Stimulated activated effector memory CD8-positive, alpha-beta T cell treated with anti-CD3 and anti-CD28 coated beads, Interleukin-12 subunit alpha, Interleukin-12 subunit beta, amount 100 ng/mL, for 72 hours (primary cell): ENCODE measurements at regions not wholly inside any gene's neighbourhood (a gene's known extent, or its start where the extent isn't known, plus 50 kb on each side); places are given as distances from the start of the nearest gene placed in this dataset.

Source experiments
- ATAC-seq: fragments of 150-1000 bp; cut with Tn5 transposase; 2 replicates; pipeline ENCODE4 v1.10.0; 2021
- DNase-seq, 2 donors: peaks; one replicate each; pipeline ENCODE4 v3.0.0; 2021 to 2022; ENCODE audit warnings: low spot score in 2 of 2
- H3K27ac Mint-ChIP-seq: one replicate; pipeline ENCODE4 v1.8.0; 2022; ENCODE audit warnings: mild to moderate bottlenecking, mixed read lengths
- H3K36me3 Mint-ChIP-seq: one replicate; pipeline ENCODE4 v1.8.0; 2022; ENCODE audit warnings: mild to moderate bottlenecking, mixed read lengths
- H3K4me1 Mint-ChIP-seq: one replicate; pipeline ENCODE4 v1.8.0; 2022; ENCODE audit warnings: mixed read lengths
- H3K4me3 Mint-ChIP-seq: one replicate; pipeline ENCODE4 v1.8.0; 2022; ENCODE audit warnings: mild to moderate bottlenecking, mixed read lengths
- H3K9me3 Mint-ChIP-seq: one replicate; pipeline ENCODE4 v1.8.0; 2022; ENCODE audit warnings: mixed read lengths

- no peaks in the 10 kb centered on the region for H3K36me3 Mint-ChIP-seq
- no peak for DNase-seq
- peaks cover 3% of the 10 kb centered on the region for H3K9me3 Mint-ChIP-seq
- ATAC-seq, result no peak
- H3K4me3 Mint-ChIP-seq, result no peak overlapping the region
- no peak overlapping the region for H3K27ac Mint-ChIP-seq
- H3K4me1 Mint-ChIP-seq, result no peaks in the 10 kb centered on the region
These were observed 258.9 kb upstream of the TNP1 start for GRCh38 chr2:217118559-217119284.

GRCh38 chr2:217117523-217117922, 257.7 kb upstream of the TNP1 start:
- DNase-seq, result no peak
- Mint-ChIP-seq H3K4me1 (no peaks in the 10 kb centered on the region), H3K36me3 (no peaks in the 10 kb centered on the region), H3K4me3 (no peak overlapping the region), H3K9me3 (peaks cover 3% of the 10 kb centered on the region), H3K27ac (no peak overlapping the region)
- ATAC-seq, result no peak

GRCh38 chr2:217116610-217117009, 256.7 kb upstream of the TNP1 start:
- no peaks in the 10 kb centered on the region for H3K36me3 Mint-ChIP-seq
- DNase-seq (no peak), ATAC-seq (no peak)
- H3K9me3 Mint-ChIP-seq, result peaks cover 3% of the 10 kb centered on the region
- H3K27ac Mint-ChIP-seq, result no peak overlapping the region
- H3K4me3 Mint-ChIP-seq, result no peak overlapping the region
- no peaks in the 10 kb centered on the region for H3K4me1 Mint-ChIP-seq

GRCh38 chr2:217114117-217114516, 254.3 kb upstream of the TNP1 start:
- H3K36me3 Mint-ChIP-seq, result no peaks in the 10 kb centered on the region
- H3K4me1 Mint-ChIP-seq, result no peaks in the 10 kb centered on the region
- DNase-seq (peak in 1 of 2 donors; percentile 18), ATAC-seq (no peak)
- H3K4me3 Mint-ChIP-seq, result no peak overlapping the region
- peaks cover 2% of the 10 kb centered on the region for H3K9me3 Mint-ChIP-seq
- no peak overlapping the region for H3K27ac Mint-ChIP-seq

- peaks cover 2% of the 10 kb centered on the region for H3K9me3 Mint-ChIP-seq
- ATAC-seq, result no peak
- peak in 1 of 2 donors; percentile 13 for DNase-seq
- no peak overlapping the region for H3K4me3 Mint-ChIP-seq
- H3K36me3 Mint-ChIP-seq, result no peaks in the 10 kb centered on the region
- no peaks in the 10 kb centered on the region for H3K4me1 Mint-ChIP-seq
- H3K27ac Mint-ChIP-seq, result no peak overlapping the region
These were observed 253.6 kb upstream of the TNP1 start for GRCh38 chr2:217113491-217113890.

- H3K4me1 Mint-ChIP-seq, result no peaks in the 10 kb centered on the region
- H3K9me3 Mint-ChIP-seq, result peaks cover 5% of the 10 kb centered on the region
- no peaks in the 10 kb centered on the region for H3K36me3 Mint-ChIP-seq
- H3K4me3 Mint-ChIP-seq, result no peak overlapping the region
- H3K27ac Mint-ChIP-seq, result no peak overlapping the region
- DNase-seq (peak in 1 of 2 donors; percentile 12), ATAC-seq (no peak)
These were observed 250.7 kb upstream of the TNP1 start for GRCh38 chr2:217110550-217110949.

GRCh38 chr2:217108575-217109027, 248.7 kb upstream of the TNP1 start:
- H3K4me1 Mint-ChIP-seq, result no peaks in the 10 kb centered on the region
- no peak for ATAC-seq
- no peak overlapping the region for H3K27ac Mint-ChIP-seq
- H3K9me3 Mint-ChIP-seq, result peaks cover 5% of the 10 kb centered on the region
- H3K36me3 Mint-ChIP-seq, result no peaks in the 10 kb centered on the region
- peak in 1 of 2 donors; percentile 13 for DNase-seq
- no peak overlapping the region for H3K4me3 Mint-ChIP-seq

GRCh38 chr2:217108086-217108485, 248.2 kb upstream of the TNP1 start:
- Mint-ChIP-seq H3K36me3 (no peaks in the 10 kb centered on the region), H3K4me1 (no peaks in the 10 kb centered on the region), H3K27ac (no peak overlapping the region), H3K4me3 (no peak overlapping the region), H3K9me3 (peaks cover 5% of the 10 kb centered on the region)
- DNase-seq, result peak in 1 of 2 donors; percentile 7
- ATAC-seq, result no peak

GRCh38 chr2:217107480-217107879, 247.6 kb upstream of the TNP1 start:
- Mint-ChIP-seq H3K9me3 (peaks cover 5% of the 10 kb centered on the region), H3K4me3 (no peak overlapping the region), H3K27ac (no peak overlapping the region), H3K4me1 (no peaks in the 10 kb centered on the region), H3K36me3 (no peaks in the 10 kb centered on the region)
- DNase-seq (no peak), ATAC-seq (no peak)

GRCh38 chr2:217106650-217107014, 246.8 kb upstream of the TNP1 start:
- peaks cover 5% of the 10 kb centered on the region for H3K9me3 Mint-ChIP-seq
- no peaks in the 10 kb centered on the region for H3K36me3 Mint-ChIP-seq
- DNase-seq, result no peak
- no peak overlapping the region for H3K27ac Mint-ChIP-seq
- no peak overlapping the region for H3K4me3 Mint-ChIP-seq
- ATAC-seq, result no peak
- no peaks in the 10 kb centered on the region for H3K4me1 Mint-ChIP-seq

- DNase-seq (no peak), ATAC-seq (peak; percentile 72)
- H3K36me3 Mint-ChIP-seq, result no peaks in the 10 kb centered on the region
- H3K9me3 Mint-ChIP-seq, result peaks cover 5% of the 10 kb centered on the region
- no peak overlapping the region for H3K27ac Mint-ChIP-seq
- no peak overlapping the region for H3K4me3 Mint-ChIP-seq
- no peaks in the 10 kb centered on the region for H3K4me1 Mint-ChIP-seq
These were observed 246.1 kb upstream of the TNP1 start for GRCh38 chr2:217105733-217106649.

- ATAC-seq, result no peak
- Mint-ChIP-seq H3K9me3 (peaks cover 3% of the 10 kb centered on the region), H3K4me3 (no peak overlapping the region), H3K27ac (peak overlapping the region; percentile 30), H3K4me1 (no peaks in the 10 kb centered on the region), H3K36me3 (no peaks in the 10 kb centered on the region)
- no peak for DNase-seq
These were observed 244.1 kb upstream of the TNP1 start for GRCh38 chr2:217103752-217104545.

- DNase-seq, result no peak
- no peak overlapping the region for H3K4me3 Mint-ChIP-seq
- no peak overlapping the region for H3K27ac Mint-ChIP-seq
- ATAC-seq, result no peak
- H3K4me1 Mint-ChIP-seq, result no peaks in the 10 kb centered on the region
- H3K9me3 Mint-ChIP-seq, result peaks cover 3% of the 10 kb centered on the region
- no peaks in the 10 kb centered on the region for H3K36me3 Mint-ChIP-seq
These were observed 243.1 kb upstream of the TNP1 start for GRCh38 chr2:217102956-217103355.

GRCh38 chr2:217101972-217102371, 242.1 kb upstream of the TNP1 start:
- H3K27ac Mint-ChIP-seq, result no peak overlapping the region
- no peak overlapping the region for H3K4me3 Mint-ChIP-seq
- no peak for ATAC-seq
- no peaks in the 10 kb centered on the region for H3K36me3 Mint-ChIP-seq
- DNase-seq, result no peak
- no peaks in the 10 kb centered on the region for H3K4me1 Mint-ChIP-seq
- peaks cover 3% of the 10 kb centered on the region for H3K9me3 Mint-ChIP-seq

GRCh38 chr2:217099561-217099960, 239.7 kb upstream of the TNP1 start:
- H3K9me3 Mint-ChIP-seq, result no peaks in the 10 kb centered on the region
- DNase-seq (no peak), ATAC-seq (no peak)
- no peak overlapping the region for H3K4me3 Mint-ChIP-seq
- H3K4me1 Mint-ChIP-seq, result no peaks in the 10 kb centered on the region
- H3K27ac Mint-ChIP-seq, result no peak overlapping the region
- no peaks in the 10 kb centered on the region for H3K36me3 Mint-ChIP-seq
